Femur (tissue), 1 donor: ENCODE measurements at regions not wholly inside any gene's neighbourhood (a gene's known extent, or its start where the extent isn't known, plus 50 kb on each side); places are given as distances from the start of the nearest gene placed in this dataset.
"Not testable (repeated sequence)": the region's sequence is repeated elsewhere in the genome, so short reads cannot be mapped to it uniquely, and the experiment has no call there.

Experiments
- DNase-seq: peaks from one replicate; pipeline ENCODE4 v3.0.0-alpha.2; 2017

- DNase-seq: not testable (repeated sequence)
Observed at GRCh38 chr13:90734497-90734896, 613.0 kb upstream of the MIR17HG start.

DNA sequence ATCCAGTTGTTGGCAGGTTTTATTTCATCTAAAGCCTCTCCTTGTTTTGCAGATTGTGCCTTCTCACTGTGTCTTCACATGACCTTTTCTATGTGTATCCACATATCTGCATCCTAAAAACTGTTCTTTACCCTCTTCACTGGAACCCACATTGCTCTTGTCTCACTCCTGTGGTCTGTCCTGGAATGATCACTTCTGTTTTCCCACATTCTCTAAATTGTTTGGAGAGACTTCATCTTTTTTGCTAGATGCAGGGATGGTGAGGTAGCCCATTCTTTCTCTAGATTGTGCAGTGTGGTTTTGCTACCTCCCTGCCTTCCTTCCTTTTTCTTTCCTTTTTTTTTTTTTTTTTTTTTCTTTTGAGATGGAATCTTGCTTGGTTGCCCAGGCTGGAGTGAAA lies 608.6 kb upstream of the MIR17HG start:
- no peak for DNase-seq

DNA sequence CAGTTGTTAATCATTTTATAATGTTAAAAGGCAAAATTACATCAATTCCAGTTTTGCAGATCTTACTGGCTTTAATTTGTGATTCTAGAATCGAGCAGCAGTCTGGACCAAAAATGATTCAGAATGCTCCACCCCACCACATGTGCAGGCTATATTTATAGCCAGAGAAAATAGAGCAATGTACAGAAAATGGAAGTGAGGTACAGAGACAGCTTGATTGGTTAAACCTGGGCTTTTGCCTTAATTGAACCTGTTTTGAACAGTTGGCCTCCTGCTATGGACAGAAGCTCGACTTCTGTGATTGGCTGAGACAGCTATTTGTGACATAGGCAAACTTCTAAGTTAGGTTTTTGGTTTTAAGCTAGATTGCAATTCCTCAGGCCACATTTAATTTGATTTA lies 607.4 kb upstream of the MIR17HG start:
- no peak for DNase-seq

- no peak for DNase-seq
Observed at GRCh38 chr13:90742381-90742780, 605.1 kb upstream of the MIR17HG start.

GRCh38 chr13:90746230-90746629 lies 601.3 kb upstream of the MIR17HG start:
- no peak for DNase-seq

DNA sequence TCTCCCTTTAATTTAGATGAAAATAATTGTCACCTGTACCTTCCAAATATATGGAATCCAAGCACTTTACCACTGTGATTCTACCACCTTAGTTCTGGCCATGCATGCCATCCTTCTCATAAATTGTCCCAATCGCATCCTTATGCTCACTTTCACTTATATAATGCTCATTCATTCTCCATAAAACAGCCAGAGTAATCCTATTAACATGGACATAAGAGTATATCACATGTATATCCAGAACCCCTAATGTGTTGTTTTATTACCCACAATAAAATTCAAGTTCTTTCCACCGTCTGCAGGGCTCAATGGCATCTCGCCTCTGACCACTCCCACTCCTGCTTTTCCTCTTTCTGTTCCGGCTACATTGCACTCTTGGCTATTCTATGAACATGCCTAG lies 597.5 kb upstream of the MIR17HG start:
- no peak for DNase-seq

- no peak for DNase-seq
Observed at GRCh38 chr13:90751026-90751425, 596.5 kb upstream of the MIR17HG start.

DNA sequence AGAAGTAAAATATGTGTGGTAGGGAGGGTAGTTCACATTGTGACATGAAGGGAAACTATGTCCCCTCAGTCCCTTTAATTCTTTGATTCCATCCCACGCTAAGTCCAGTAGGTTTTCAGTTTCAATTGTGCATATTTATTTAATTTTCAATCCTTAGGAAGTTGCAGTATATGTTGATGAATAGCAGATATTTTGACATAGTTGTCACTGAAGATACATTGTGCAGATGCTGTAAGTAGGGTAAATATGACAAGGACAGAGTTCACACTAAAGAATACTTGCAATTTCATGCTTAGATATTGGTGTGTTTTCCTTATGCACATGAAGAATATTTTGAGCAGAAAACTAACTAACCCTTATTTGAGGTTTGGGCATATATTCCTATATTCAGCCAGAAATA lies 595.4 kb upstream of the MIR17HG start:
- no peak for DNase-seq

DNA sequence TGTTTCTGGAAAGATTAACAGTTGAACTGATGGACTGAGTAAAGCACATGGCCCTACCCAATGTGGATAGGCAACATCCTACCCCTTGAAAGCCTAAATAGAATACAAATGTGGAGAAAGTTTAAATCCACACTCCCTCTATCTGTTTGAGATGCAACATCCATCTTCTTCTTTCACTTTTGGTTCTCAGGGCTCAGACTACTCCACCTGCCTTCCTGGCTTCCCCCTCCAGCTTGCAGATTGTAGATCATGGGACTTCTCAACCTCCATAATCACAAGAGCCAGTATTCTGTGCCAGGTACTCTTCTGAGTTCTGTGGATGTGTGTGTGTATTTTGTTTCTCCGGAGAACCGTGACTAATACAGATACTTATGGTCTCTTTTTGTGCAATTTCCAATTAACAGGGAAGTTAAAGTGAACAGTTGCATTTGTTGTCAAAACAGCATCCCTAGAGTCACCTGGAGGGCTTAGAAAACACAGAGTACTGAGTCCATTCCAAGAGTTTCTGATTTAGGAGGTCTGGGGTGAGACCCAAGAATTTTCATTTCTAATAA lies 590.3 kb upstream of the MIR17HG start:
- no peak for DNase-seq

DNA sequence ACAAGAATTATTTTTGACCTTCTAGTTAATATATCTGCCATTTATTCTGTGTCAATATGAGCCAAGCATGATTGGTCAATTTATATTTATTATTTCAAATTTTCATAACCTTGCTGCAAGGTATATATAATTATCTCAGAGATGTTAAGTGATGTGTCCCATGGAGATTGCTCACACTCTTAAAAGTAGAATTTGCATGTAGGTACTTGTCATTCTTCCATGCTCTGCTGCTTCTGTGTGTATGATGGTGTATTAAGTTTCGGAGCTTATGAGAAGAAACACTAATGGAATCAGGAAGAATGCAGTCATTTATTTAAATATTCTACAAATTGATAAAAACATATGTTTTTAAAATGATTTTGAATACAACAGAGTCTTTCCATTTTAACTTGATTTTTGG lies 586.8 kb upstream of the MIR17HG start:
- no peak for DNase-seq

DNA sequence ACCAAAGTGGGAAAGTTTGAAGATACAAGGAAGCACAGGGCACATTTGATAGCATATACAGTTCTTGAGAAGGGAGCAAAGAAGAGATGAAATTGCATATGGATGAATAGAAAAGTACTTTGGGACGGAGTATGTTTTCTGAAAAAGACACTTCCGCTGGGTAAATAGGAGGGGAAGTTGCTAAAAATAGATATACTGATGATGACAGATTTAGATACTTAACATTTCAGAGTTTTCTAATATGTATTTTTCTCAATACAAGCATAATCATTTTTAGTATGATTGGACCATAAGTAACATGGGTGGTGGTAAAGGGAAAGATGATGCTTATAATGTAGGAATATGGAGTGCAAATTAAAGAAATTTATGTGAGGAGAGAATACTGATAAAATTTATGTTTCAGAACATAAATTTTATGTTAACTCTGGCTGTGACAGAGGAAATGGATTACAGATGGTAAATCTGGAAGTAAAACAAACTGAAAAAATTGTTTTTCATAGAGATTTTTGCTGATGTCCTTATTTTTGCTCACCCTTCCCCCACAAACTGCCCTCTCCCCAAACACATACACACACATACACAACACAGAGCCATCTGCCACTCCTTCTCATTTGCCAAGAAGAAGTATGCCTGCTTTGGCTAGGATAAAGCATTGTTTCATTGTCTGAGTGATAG lies 583.9 kb upstream of the MIR17HG start:
- no peak for DNase-seq

DNA sequence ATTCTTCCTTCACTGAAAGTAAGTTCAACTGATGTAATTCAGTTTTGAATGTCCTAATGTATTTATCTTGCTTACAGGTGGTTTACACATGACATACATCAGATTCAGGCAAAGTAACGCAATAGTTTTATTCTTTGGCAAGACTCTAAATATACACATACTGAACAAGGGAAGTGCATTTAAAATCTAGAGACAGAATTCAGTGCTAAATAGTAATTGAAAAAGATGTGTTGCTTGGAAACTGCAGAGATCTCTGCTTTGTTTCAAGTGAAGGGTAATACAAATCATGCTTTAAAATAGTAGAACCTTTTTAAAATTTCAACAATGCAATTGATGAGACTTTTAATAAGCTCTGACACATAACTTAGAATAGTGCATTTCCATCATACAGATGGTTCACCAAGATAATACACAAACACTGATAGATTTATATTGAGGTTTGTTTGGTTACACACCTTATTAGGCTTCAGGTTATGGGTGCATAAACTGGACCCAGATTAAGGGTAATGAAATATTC lies 581.0 kb upstream of the MIR17HG start:
- no peak for DNase-seq

DNA sequence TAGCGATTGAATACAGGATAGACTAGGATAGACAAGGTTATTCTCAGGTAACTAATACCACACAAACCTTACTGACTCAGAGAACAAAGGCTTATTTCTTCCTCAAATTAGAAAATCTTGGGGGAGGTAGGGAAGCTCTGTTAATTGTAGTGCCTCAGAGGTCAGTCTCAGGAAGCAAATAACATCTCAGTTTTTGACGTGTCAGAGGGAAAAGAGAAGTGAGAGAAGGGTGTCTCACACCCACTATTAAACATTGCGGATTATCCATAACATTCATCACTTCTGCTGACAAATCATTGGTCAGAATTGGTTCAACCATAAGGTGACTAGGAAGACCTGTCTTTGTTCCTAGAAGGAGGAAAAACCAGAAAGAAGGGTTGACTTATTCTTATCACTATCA lies 579.4 kb upstream of the MIR17HG start:
- DNase-seq: no peak

DNA sequence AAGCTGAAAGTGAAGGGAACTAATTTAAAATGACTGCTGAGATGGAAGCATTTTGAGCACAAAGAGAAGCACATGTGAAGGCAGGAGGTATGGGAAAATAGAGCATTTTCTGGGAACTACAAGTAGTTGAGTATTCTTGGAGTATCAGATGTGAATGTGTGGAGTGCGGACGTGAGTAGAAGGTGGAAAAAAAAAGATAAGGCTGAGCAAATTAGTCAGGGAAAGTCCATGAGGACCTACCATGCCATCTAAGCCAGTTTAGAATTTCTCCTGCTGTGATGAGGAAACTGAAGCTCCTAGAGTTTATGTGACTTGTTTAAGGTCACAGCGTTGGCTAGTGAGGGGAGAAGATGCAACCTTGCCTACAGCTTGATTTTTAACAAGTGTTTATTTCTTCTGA lies 578.1 kb upstream of the MIR17HG start:
- no peak for DNase-seq

- no peak for DNase-seq
Observed at GRCh38 chr13:90770334-90770733, 577.2 kb upstream of the MIR17HG start.

- no peak for DNase-seq
Observed at GRCh38 chr13:90773681-90774080, 573.8 kb upstream of the MIR17HG start.

DNA sequence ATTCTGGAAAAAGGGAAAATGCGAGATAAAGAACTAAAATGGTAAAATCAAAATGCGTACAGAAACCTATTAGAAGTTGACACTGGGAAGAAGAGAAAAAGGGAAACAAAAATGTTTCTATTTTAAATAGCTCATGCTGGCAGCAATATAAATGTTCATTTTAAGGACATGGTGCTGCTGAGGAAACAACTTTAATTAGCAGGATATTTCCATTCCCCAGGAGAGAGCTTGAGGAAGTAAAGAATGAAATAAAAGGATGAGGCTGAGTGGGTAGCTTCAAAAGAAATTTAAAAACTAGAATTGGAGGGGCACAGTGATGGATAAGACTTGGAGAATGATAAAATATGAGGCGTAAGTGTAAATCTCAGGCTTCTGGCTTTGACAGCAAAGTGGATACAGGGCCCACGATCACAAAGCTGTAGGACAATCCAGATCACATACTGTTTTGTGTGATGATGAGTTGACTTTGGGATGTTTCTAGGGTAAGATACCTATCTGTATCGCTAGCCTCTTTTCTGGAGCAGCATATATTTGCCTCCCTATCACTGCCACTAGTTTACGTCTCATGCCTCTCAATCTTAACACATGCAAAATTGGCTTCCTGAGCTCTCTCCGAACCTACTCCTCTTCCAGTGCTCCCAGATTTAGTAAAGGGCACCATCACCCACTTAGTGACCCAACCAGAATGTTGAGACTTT lies 571.3 kb upstream of the MIR17HG start:
- DNase-seq: no peak

- DNase-seq: no peak
Observed at GRCh38 chr13:90783273-90783672, 564.2 kb upstream of the MIR17HG start.

DNA sequence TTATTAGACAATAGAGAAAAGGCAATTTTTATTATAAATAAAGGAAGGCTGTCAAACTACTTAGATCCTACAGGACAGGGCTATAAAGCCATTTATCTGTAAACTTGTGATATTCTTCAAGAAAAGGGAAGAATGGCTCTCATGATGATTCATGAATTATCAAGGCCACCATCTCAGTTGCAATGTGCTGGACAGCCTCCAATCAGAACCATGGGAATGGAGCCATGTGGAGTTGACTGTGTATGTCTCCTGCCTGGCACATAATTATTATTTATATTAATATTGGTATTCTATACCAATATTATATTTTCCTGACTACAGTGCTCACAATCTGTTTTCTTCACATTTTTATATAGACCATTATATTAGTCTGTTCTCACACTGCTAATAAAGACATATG lies 560.5 kb upstream of the MIR17HG start:
- DNase-seq: no peak

DNA sequence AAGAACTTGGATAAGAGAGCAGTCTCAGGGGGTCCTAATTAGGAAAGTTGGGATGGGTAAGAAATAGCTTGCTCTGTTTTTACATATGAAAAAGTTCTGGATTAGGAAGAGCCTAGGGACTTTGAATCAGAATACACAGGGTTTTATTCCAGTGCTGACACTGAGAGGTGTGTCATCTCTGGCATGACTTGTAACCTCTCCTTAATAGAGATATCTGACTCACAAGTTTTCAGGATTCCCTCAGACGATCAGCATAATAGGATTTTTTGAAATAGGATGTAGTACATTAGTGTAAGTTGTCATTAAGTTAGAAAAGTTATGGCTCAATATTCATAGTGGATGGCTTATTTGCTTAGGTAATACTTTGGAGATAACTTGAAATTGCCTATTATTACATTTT lies 555.2 kb upstream of the MIR17HG start:
- DNase-seq: no peak

GRCh38 chr13:90793261-90793820 lies 554.1 kb upstream of the MIR17HG start:
- DNase-seq: no peak

GRCh38 chr13:90796474-90796873 lies 551.0 kb upstream of the MIR17HG start:
- no peak for DNase-seq

DNA sequence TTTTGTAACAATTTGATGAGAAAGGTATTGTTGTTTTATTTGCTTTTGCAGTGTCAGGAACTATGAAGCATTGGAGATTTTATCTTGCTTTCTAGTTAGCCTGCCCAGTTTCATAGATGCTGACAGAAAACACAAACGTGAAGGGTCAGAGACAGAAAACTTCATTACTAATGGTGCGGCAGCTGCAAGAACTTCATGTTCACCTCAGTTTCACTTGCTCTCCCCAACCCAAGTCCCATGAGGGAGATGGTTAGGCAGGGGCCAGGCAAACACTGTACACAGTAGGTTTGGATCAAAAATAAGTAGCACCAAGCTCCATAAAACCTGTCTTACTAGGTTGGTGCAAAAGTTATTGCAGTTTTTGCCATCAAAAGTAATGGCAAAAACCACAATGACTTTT lies 550.2 kb upstream of the MIR17HG start:
- no peak for DNase-seq

DNA sequence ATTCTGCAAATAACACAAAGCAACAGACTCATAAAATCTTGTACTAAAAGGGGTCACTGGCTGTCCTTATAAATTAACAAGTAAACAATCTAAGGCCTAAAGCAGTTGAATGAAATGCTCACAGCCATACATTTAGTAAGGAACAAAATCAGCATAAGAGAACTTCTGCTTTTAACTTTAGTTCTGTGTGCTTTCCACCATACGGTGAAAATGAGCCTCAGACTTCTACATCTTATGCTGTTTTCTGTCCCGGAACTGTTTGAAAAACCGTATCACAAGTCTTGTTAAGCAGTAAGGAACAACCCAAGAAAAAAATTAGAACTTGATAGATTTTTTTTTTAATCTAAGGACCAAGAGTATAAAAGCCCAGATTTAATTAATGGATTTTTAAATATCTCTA lies 549.1 kb upstream of the MIR17HG start:
- no peak for DNase-seq
